H1 (cell line): ENCODE measurements at regions not wholly inside any gene's neighbourhood (a gene's known extent, or its start where the extent isn't known, plus 50 kb on each side); places are given as distances from the start of the nearest gene placed in this dataset.

ENCODE experiments used
- CHD7 ChIP-seq: fragments of 300-600 bp; sonication (generic); IDR thresholded peaks from 2 replicates; pipeline ENCODE4 v1.7.1; 2012; ENCODE audit warnings: low read length, moderate library complexity, mild to moderate bottlenecking, inconsistent platforms; ENCODE audit not compliant: insufficient replicate concordance
- HDAC2 ChIP-seq, 2 experiments: fragments of 300-600 bp in 1 of 2; sonication (generic) in 1 of 2; IDR thresholded peaks; 2 replicates each; pipeline ENCODE4 v1.6.1; 2011 to 2012; ENCODE audit warnings: low read depth in 2 of 2, low read length in 2 of 2, mild to moderate bottlenecking in 2 of 2, moderate library complexity in 2 of 2, borderline replicate concordance in 1 of 2, inconsistent platforms in 1 of 2
- TEAD4 ChIP-seq: IDR thresholded peaks from 2 replicates; pipeline ENCODE4 v1.6.1; 2012; ENCODE audit warnings: low read depth, low read length, inconsistent platforms, mixed read lengths

GRCh38 chr3:6605227-6605626 is 255.7 kb upstream of the GRM7 start (continued):
- TF ChIP-seq CHD7 (no peak), HDAC2 (IDR thresholded peaks at IDR 0.05; ENCODE audit: borderline replicate concordance in 1 of 2, low read depth in 2 of 2, low read length in 2 of 2) (no peak), TEAD4 (no peak)
